Uterus (tissue), 2 donors: ENCODE measurements at regions not wholly inside any gene's neighbourhood (a gene's known extent, or its start where the extent isn't known, plus 50 kb on each side); places are given as distances from the start of the nearest gene placed in this dataset.

ENCODE experiments used
- CTCF ChIP-seq, 4 experiments: fragments of 200-600 bp in 2 of 4; fragments of 450-650 bp in 2 of 4; sonication (generic) in 2 of 4; IDR thresholded peaks; one replicate each; pipeline ENCODE4 v1.5.1; 2016 to 2019; ENCODE audit warnings: antibody characterized with exemption in 4 of 4, mild to moderate bottlenecking in 2 of 4, moderate library complexity in 1 of 4
- POLR2A ChIP-seq, 2 donors: fragments of 450-650 bp; IDR thresholded peaks; one replicate each; pipeline ENCODE4 v1.6.1; 2016; ENCODE audit warnings: antibody characterized with exemption in 2 of 2, mild to moderate bottlenecking in 1 of 2, moderate library complexity in 1 of 2

GRCh38 chr6:140932909-140933308 lies 1199.8 kb upstream of the GJE1 start:
- TF ChIP-seq CTCF (IDR thresholded peaks at IDR 0.05) (no peak), POLR2A (IDR thresholded peaks at IDR 0.05) (no peak)
